H9 (cell line): ENCODE measurements at regions not wholly inside any gene's neighbourhood (a gene's known extent, or its start where the extent isn't known, plus 50 kb on each side); places are given as distances from the start of the nearest gene placed in this dataset.

Source experiments
- DNase-seq: peaks from one replicate; pipeline ENCODE4 v3.0.0-alpha.2; 2017
- H2AFZ ChIP-seq: one replicate; pipeline ENCODE4 v1.6.1; 2013; ENCODE audit warnings: mild to moderate bottlenecking, low read length, control low read depth, moderate library complexity
- H2AK5ac ChIP-seq: 2 replicates; pipeline ENCODE4 v1.6.1; 2013; ENCODE audit warnings: low read length, control low read depth, mixed read lengths; ENCODE audit not compliant: insufficient read length
- H2BK120ac ChIP-seq: one replicate; pipeline ENCODE4 v1.6.1; 2013; ENCODE audit warnings: low read depth, mild to moderate bottlenecking, low read length, control low read depth, inconsistent platforms; ENCODE audit not compliant: poor library complexity, severe bottlenecking
- H2BK12ac ChIP-seq: 2 replicates; pipeline ENCODE4 v1.6.1; 2013; ENCODE audit warnings: low read length, control low read depth, mixed read lengths, low read depth; ENCODE audit not compliant: insufficient read length
- H2BK15ac ChIP-seq: 2 replicates; pipeline ENCODE4 v1.6.1; 2013; ENCODE audit warnings: low read depth, low read length, control low read depth
- H2BK20ac ChIP-seq: one replicate; pipeline ENCODE4 v1.6.1; 2013; ENCODE audit warnings: low read depth, mild to moderate bottlenecking, low read length, control low read depth, inconsistent platforms; ENCODE audit not compliant: poor library complexity, severe bottlenecking
- H2BK5ac ChIP-seq: 2 replicates; pipeline ENCODE4 v1.6.1; 2013; ENCODE audit warnings: low read length, control low read depth, mixed read lengths; ENCODE audit not compliant: insufficient read length
- H3K14ac ChIP-seq: 2 replicates; pipeline ENCODE4 v1.6.1; 2013; ENCODE audit warnings: low read length, control low read depth; ENCODE audit not compliant: insufficient read depth
- H3K18ac ChIP-seq: 2 replicates; pipeline ENCODE4 v1.6.1; 2013; ENCODE audit warnings: low read depth, mild to moderate bottlenecking, mixed read lengths, low read length, control low read depth; ENCODE audit not compliant: insufficient read length
- H3K23ac ChIP-seq: 2 replicates; pipeline ENCODE4 v1.6.1; 2013; ENCODE audit warnings: low read length, control low read depth, mixed read lengths, low read depth; ENCODE audit not compliant: insufficient read length
- H3K23me2 ChIP-seq: 2 replicates; pipeline ENCODE4 v1.6.1; 2013; ENCODE audit warnings: low read depth, mild to moderate bottlenecking, mixed read lengths, low read length, control low read depth; ENCODE audit not compliant: insufficient read length, poor library complexity, severe bottlenecking
- H3K27ac ChIP-seq: 2 replicates; pipeline ENCODE4 v1.5.1; 2013; ENCODE audit warnings: low read length, control low read depth, mixed read lengths, low read depth; ENCODE audit not compliant: insufficient read length
- H3K27me3 ChIP-seq: 2 replicates; pipeline ENCODE4 v1.6.1; 2013; ENCODE audit warnings: low read length, control low read depth, inconsistent platforms; ENCODE audit not compliant: insufficient read depth
- H3K4ac ChIP-seq: 2 replicates; pipeline ENCODE4 v1.6.1; 2013; ENCODE audit warnings: low read depth, mild to moderate bottlenecking, control low read depth, inconsistent platforms, low read length, moderate library complexity
- H3K4me1 ChIP-seq: 2 replicates; pipeline ENCODE4 v1.6.1; 2013; ENCODE audit warnings: low read length, control low read depth, inconsistent platforms; ENCODE audit not compliant: insufficient read depth
- H3K4me2 ChIP-seq: 2 replicates; pipeline ENCODE4 v1.6.1; 2013; ENCODE audit warnings: low read length, control low read depth, mixed read lengths; ENCODE audit not compliant: insufficient read length, insufficient read depth
- H3K56ac ChIP-seq: 2 replicates; pipeline ENCODE4 v1.6.1; 2013; ENCODE audit warnings: low read depth, mild to moderate bottlenecking, mixed read lengths, low read length, control low read depth; ENCODE audit not compliant: insufficient read length
- H3K79me1 ChIP-seq: 2 replicates; pipeline ENCODE4 v1.6.1; 2013; ENCODE audit warnings: low read depth, mild to moderate bottlenecking, moderate library complexity, low read length, control low read depth, inconsistent platforms; ENCODE audit not compliant: insufficient read depth, poor library complexity, severe bottlenecking
- H3K79me2 ChIP-seq: 2 replicates; pipeline ENCODE4 v1.6.1; 2013; ENCODE audit warnings: low read length, control low read depth, inconsistent platforms; ENCODE audit not compliant: insufficient read depth
- H3K9ac ChIP-seq: 2 replicates; pipeline ENCODE4 v1.6.1; 2013; ENCODE audit warnings: low read length, control low read depth, mixed read lengths; ENCODE audit not compliant: insufficient read length; ENCODE audit errors: extremely low read depth
- H3K9me3 ChIP-seq: one replicate; pipeline ENCODE4 v1.6.1; 2013; ENCODE audit warnings: low read depth, low read length, inconsistent platforms; ENCODE audit not compliant: control insufficient read depth
- H3T11ph ChIP-seq: one replicate; pipeline ENCODE4 v1.6.1; 2013; ENCODE audit warnings: mild to moderate bottlenecking, low read length, control low read depth, inconsistent platforms
- H4K20me1 ChIP-seq: one replicate; pipeline ENCODE4 v1.6.1; 2013; ENCODE audit not compliant: control insufficient read depth, insufficient read length, insufficient read depth
- H4K5ac ChIP-seq: 2 replicates; pipeline ENCODE4 v1.6.1; 2013; ENCODE audit warnings: low read depth, mild to moderate bottlenecking, mixed read lengths, low read length, control low read depth; ENCODE audit not compliant: insufficient read length
- H4K8ac ChIP-seq: replicated peaks from 2 replicates; pipeline ENCODE4 v1.6.1; 2013; ENCODE audit warnings: low read length, control low read depth, mixed read lengths, low read depth; ENCODE audit not compliant: insufficient read length
- H4K91ac ChIP-seq: 2 replicates; pipeline ENCODE4 v1.6.1; 2013; ENCODE audit warnings: low read depth, mild to moderate bottlenecking, moderate library complexity, mixed read lengths, low read length, control low read depth; ENCODE audit not compliant: insufficient read length
- H3K27ac Mint-ChIP-seq, 3 experiments: 2 replicates in 2 of 3; 3 replicates in 1 of 3; pipeline ENCODE4 v1.8.0; 2020 to 2021; ENCODE audit warnings: mixed read lengths in 3 of 3, mild to moderate bottlenecking in 1 of 3, moderate library complexity in 1 of 3
- H3K27me3 Mint-ChIP-seq: 2 replicates; pipeline ENCODE4 v1.8.0; 2021; ENCODE audit warnings: low read depth, mild to moderate bottlenecking, moderate library complexity, mixed read lengths
- H3K36me3 Mint-ChIP-seq, 3 experiments: 2 replicates in 2 of 3; 3 replicates in 1 of 3; pipeline ENCODE4 v1.8.0; 2020 to 2021; ENCODE audit warnings: low read depth in 3 of 3, mixed read lengths in 3 of 3; ENCODE audit not compliant: insufficient read depth in 1 of 3
- H3K4me1 Mint-ChIP-seq, 2 experiments: 2 replicates each; pipeline ENCODE4 v1.8.0; 2020; ENCODE audit warnings: mixed read lengths in 2 of 2
- H3K4me3 Mint-ChIP-seq, 2 experiments: 2 replicates in 1 of 2; 3 replicates in 1 of 2; pipeline ENCODE4 v1.8.0; 2020 to 2021; ENCODE audit warnings: mild to moderate bottlenecking in 2 of 2, mixed read lengths in 2 of 2, moderate library complexity in 1 of 2
- H3K9me3 Mint-ChIP-seq, 2 experiments: 2 replicates in 1 of 2; 3 replicates in 1 of 2; pipeline ENCODE4 v1.8.0; 2020; ENCODE audit warnings: mild to moderate bottlenecking in 2 of 2, mixed read lengths in 2 of 2, moderate library complexity in 1 of 2
- WGBS: extraction: QIAGEN DNeasy Blood & Tissue Kit; methylation state at CpG from one replicate; pipeline ENCODE4 v1.1.7; 2013; ENCODE audit warnings: missing lambda C conversion rate, low lambda C conversion rate, mixed read lengths; ENCODE audit not compliant: insufficient read length; ENCODE audit errors: extremely low coverage; 5-methylcytosine and 5-hydroxymethylcytosine counted together
- TF ChIP-seq, protein P1 (sequence below): fragments of 200-600 bp; sonication (generic); conservative IDR thresholded peaks from 3 replicates; pipeline ENCODE4 v1.8.0; 2021; ENCODE audit warnings: antibody characterized with exemption, mild to moderate bottlenecking

DNA sequence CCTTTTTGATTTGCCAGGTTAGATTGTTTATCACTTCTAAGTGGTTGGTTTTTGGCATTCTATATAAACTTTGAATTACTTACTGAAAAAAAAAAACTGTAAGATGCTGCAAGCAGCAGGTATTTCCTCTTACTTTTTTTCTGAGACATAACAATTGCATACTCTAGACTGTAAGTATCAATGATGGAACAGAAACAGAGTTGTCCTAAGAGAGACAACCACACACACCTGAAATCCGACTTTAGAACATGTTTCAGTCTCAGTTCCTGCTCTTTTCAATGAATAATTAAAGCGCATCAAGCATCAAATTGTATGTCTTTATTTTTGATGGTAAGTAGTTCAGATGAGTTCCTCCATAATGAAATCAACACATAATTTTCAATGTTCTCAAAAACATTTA is 105.3 kb upstream of the KHDRBS2 start:
- Histone ChIP-seq H2BK20ac (no peak overlapping the region), H3K56ac (no peak overlapping the region), H3K18ac (no peak overlapping the region), H4K20me1 (no peaks in the 10 kb centered on the region), H2BK5ac (no peak overlapping the region), H3K4me2 (no peak overlapping the region), H3K4ac (no peak overlapping the region), H4K91ac (no peak overlapping the region), H2AFZ (no peak overlapping the region), H3K4me1 (no peaks in the 10 kb centered on the region), H4K8ac (no peak overlapping the region), H3K79me1 (no peaks in the 10 kb centered on the region), H4K5ac (no peak overlapping the region), H3K27ac (no peak overlapping the region), H3K23me2 (no peaks in the 10 kb centered on the region), H2BK15ac (no peak overlapping the region), H3K79me2 (no peaks in the 10 kb centered on the region), H2BK120ac (no peak overlapping the region), H3K9me3 (no peaks in the 10 kb centered on the region), H2AK5ac (no peak overlapping the region), H2BK12ac (no peak overlapping the region), H3K9ac (no peak overlapping the region), H3K14ac (no peak overlapping the region), H3K27me3 (no peaks in the 10 kb centered on the region), H3T11ph (no peak overlapping the region), H3K23ac (no peak overlapping the region)
- Mint-ChIP-seq H3K27ac (no peak overlapping the region), H3K27me3 (no peaks in the 10 kb centered on the region), H3K36me3 (0 out of 7 replicates have a peak, but pooled peaks cover 0 to 4% (median 0%) of the 10 kb centered on the region in 3 experiments), H3K9me3 (peaks cover 5 to 6% of the 10 kb centered on the region in 2 experiments; a peak in 2 of 5 replicates), H3K4me1 (peaks cover 14 to 15% of the 10 kb centered on the region in 2 experiments), H3K4me3 (no peak overlapping the region)
- WGBS = no CpG with 5 or more reads among the region's 2 CpGs
- no peak for DNase-seq
- TF ChIP-seq, protein P1, sequence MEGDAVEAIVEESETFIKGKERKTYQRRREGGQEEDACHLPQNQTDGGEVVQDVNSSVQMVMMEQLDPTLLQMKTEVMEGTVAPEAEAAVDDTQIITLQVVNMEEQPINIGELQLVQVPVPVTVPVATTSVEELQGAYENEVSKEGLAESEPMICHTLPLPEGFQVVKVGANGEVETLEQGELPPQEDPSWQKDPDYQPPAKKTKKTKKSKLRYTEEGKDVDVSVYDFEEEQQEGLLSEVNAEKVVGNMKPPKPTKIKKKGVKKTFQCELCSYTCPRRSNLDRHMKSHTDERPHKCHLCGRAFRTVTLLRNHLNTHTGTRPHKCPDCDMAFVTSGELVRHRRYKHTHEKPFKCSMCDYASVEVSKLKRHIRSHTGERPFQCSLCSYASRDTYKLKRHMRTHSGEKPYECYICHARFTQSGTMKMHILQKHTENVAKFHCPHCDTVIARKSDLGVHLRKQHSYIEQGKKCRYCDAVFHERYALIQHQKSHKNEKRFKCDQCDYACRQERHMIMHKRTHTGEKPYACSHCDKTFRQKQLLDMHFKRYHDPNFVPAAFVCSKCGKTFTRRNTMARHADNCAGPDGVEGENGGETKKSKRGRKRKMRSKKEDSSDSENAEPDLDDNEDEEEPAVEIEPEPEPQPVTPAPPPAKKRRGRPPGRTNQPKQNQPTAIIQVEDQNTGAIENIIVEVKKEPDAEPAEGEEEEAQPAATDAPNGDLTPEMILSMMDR = no peak
